Stimulated activated CD4-positive, alpha-beta T cell treated with anti-CD3 and anti-CD28 coated beads, TNF-alpha, amount 100 ng/mL, for 1 hour (primary cell): ENCODE measurements at regions not wholly inside any gene's neighbourhood (a gene's known extent, or its start where the extent isn't known, plus 50 kb on each side); places are given as distances from the start of the nearest gene placed in this dataset.

Experiments used
- DNase-seq, 3 donors: peaks; one replicate each; pipeline ENCODE4 v3.0.0-alpha.2; 2020; ENCODE audit warnings: low read depth in 3 of 3, low spot score in 1 of 3

DNA sequence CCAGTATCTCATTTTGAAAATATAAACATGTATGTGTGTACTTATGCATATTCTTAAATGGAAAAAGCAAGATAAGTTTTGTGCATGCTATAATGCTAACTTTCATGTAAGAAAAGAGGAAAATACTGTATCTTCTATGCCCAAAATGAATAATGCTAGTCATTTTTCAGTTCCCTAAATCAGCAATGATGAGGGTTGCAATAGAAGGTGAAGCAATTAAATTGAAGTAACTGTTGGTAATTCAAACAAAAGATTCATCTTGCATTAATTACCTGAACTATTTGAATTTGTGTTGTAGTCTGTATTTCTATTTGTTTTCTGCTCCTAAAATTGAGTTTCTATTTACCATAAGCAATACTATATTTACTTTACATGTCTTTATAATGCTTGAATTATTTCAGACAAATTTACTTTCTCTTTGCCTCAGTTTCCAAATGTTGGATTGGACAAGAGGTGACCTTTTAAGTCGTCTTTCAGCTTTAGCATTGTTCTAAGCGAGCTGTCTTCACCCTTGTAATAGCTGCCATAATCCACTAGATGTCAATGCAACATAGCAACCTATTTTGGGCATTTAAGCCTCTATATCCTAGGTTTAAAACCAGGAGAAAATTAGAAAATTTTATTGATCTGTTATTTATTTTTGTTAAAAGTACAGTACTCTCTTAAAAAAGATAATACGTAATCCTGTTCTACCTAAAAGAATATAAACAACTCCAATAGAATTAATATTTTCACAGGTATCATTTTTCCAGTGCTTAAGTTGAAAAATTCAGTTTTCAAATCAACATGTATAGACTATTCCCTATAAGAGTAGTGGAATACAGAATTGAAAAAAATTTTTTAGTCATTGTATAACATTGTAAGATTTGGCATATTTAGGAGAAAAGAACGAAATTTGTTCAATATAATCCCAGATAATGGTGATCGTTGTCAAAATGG is 52.3 kb upstream of the IFNGR1 start:
- no peak for DNase-seq

DNA sequence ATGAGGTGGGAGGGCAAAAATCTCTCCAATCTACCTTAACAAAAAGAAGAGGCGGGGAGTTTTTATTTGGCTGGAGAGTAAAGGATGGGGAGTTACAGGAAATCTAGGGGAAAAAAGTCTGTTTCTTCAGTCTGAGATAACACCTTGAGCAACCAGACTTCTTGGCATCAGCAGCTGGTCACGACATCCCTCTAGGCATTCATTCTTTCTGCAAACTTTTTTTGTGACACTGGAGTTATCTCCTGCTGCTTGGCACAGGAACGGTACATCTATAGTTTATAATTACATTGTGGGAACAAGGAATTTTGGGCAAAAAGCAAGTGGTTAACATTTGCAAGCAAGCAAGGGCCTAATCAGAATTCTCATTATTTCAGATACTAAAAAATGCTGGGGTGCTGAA is 50.6 kb upstream of the IFNGR1 start:
- DNase-seq, result no peak

DNA sequence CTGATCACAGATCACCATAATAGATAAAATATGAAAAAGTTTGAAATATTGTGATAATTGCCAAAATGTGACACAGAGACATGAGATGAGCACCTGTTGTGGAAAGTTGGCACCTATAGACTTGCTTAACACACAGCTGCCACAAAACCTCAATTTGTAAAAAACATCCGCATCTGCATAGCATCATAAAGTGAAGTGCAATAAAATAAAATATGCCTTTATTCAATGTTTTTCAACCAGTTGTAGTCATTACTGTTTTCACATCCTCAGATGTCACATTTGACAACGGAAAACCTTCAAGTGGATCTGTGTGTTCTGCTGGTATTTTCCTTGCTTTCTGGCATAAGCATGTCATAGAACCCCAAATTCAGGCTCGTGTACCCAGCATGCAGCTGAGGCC is 50.2 kb upstream of the IFNGR1 start:
- no peak for DNase-seq
